A549 (cell line): ENCODE measurements at regions not wholly inside any gene's neighbourhood (a gene's known extent, or its start where the extent isn't known, plus 50 kb on each side); places are given as distances from the start of the nearest gene placed in this dataset.

Experiments used
- ATAC-seq, 2 experiments: fragments of 200-7000 bp in 1 of 2; fragments of >200 bp in 1 of 2; cut with Nextera tagmentation in 1 of 2; cut with Tn5 transposase in 1 of 2; 3 replicates each; pipeline versions ENCODE4 v1.8.0 to v1.9.1; 2018 to 2020; ENCODE audit warnings: mild to moderate bottlenecking in 1 of 2, moderate library complexity in 1 of 2
- CTCF ChIA-PET: fragments of 300-600 bp; sonication (Branson Sonifier 250); formaldehyde crosslinking; extraction: SDS; loops from one replicate; lab custom pipeline; 2021; ENCODE audit warnings: antibody characterized with exemption, inconsistent platforms; lab: Yijun Ruan, JAX
- POLR2A ChIA-PET: fragments of 350-600 bp; formaldehyde crosslinking; extraction: SDS; loops from one replicate; lab custom pipeline; 2021; ENCODE audit warnings: antibody characterized with exemption, inconsistent platforms; lab: Yijun Ruan, JAX
- DNase-seq, 2 experiments: peaks; one replicate each; pipeline versions ENCODE4 v3.0.0 to v3.0.0-alpha.2; 2011 to 2016; ENCODE audit warnings: low read depth in 1 of 2, low spot score in 1 of 2
- FAIRE-seq: peaks from 2 replicates; lab custom pipeline; 2011; peaks lifted over from hg19 to GRCh38; lab: Jason Lieb, UNC
- H3K27ac ChIP-seq, 2 experiments: fragments of >200 bp; sonication (Bioruptor Twin); formaldehyde crosslinking; 3 replicates each; pipeline ENCODE4 v1.5.1; 2016 to 2017
- H3K4me1 ChIP-seq: fragments of >200 bp; sonication (Bioruptor Twin); formaldehyde crosslinking; 3 replicates; pipeline ENCODE4 v1.6.1; 2016
- H3K4me2 ChIP-seq: fragments of >200 bp; sonication (Bioruptor Twin); formaldehyde crosslinking; 3 replicates; pipeline ENCODE4 v1.6.1; 2016
- H3K4me3 ChIP-seq: fragments of >200 bp; sonication (Bioruptor Twin); formaldehyde crosslinking; 3 replicates; pipeline ENCODE4 v1.5.1; 2016
- H3K9me3 ChIP-seq: fragments of >200 bp; sonication (Bioruptor Twin); formaldehyde crosslinking; 3 replicates; pipeline ENCODE4 v1.6.1; 2016
- ATOH8 ChIP-seq: fragments of 250-450 bp; sonication (Bioruptor Pico); IDR thresholded peaks from 2 replicates; pipeline ENCODE4 v1.5.0; 2020; ENCODE audit warnings: low read depth, mild to moderate bottlenecking, moderate library complexity
- CBX2 ChIP-seq: fragments of 200-600 bp; sonication (generic); IDR thresholded peaks from 2 replicates; pipeline ENCODE4 v1.6.1; 2016; ENCODE audit warnings: low read depth, mild to moderate bottlenecking, borderline replicate concordance
- CBX8 ChIP-seq: fragments of 200-600 bp; sonication (generic); IDR thresholded peaks from 2 replicates; pipeline ENCODE4 v1.6.1; 2016
- CTCF ChIP-seq: fragments of >200 bp; sonication (Bioruptor Twin); formaldehyde crosslinking; IDR thresholded peaks from 3 replicates; pipeline ENCODE4 v1.5.1; 2016
- ELK1 ChIP-seq: fragments of 150-350 bp; IDR thresholded peaks from 2 replicates; pipeline ENCODE4 v1.6.1; 2014; ENCODE audit warnings: low read depth, mild to moderate bottlenecking, low read length
- FOSB ChIP-seq: fragments of 250-450 bp; sonication (Bioruptor Pico); IDR thresholded peaks from 2 replicates; pipeline ENCODE4 v1.5.0; 2020; ENCODE audit warnings: mild to moderate bottlenecking, moderate library complexity
- FOXS1 ChIP-seq: fragments of 250-450 bp; sonication (Bioruptor Pico); IDR thresholded peaks from 2 replicates; pipeline ENCODE4 v1.5.0; 2020; ENCODE audit warnings: mild to moderate bottlenecking, moderate library complexity
- GATA3 ChIP-seq: IDR thresholded peaks from 2 replicates; pipeline ENCODE4 v1.6.1; 2012; ENCODE audit warnings: borderline replicate concordance
- HES2 ChIP-seq: fragments of >200 bp; sonication (Bioruptor Twin); formaldehyde crosslinking; IDR thresholded peaks from 2 replicates; pipeline ENCODE4 v1.6.1; 2016
- HEYL ChIP-seq: fragments of 250-450 bp; sonication (Bioruptor Pico); IDR thresholded peaks from 2 replicates; pipeline ENCODE4 v1.8.0; 2021; ENCODE audit warnings: mild to moderate bottlenecking, moderate library complexity
- HOXB5 ChIP-seq: fragments of 250-450 bp; sonication (Bioruptor Pico); IDR thresholded peaks from 2 replicates; pipeline ENCODE4 v1.5.0; 2020; ENCODE audit warnings: mild to moderate bottlenecking, moderate library complexity
- MAFK ChIP-seq: fragments of 450-650 bp; IDR thresholded peaks from 2 replicates; pipeline ENCODE4 v1.6.1; 2014; ENCODE audit not compliant: partially characterized antibody
- MAX ChIP-seq: IDR thresholded peaks from 2 replicates; pipeline ENCODE4 v1.6.1; 2012
- POLR2AphosphoS2 ChIP-seq: conservative IDR thresholded peaks from 2 replicates; pipeline ENCODE4 v1.6.1; 2012; ENCODE audit warnings: low read length, improper control_type of control experiment, inconsistent platforms
- RARB ChIP-seq: fragments of 250-450 bp; sonication (Bioruptor Pico); IDR thresholded peaks from 2 replicates; pipeline ENCODE4 v1.8.0; 2021; ENCODE audit warnings: mild to moderate bottlenecking, moderate library complexity
- REST ChIP-seq: fragments of 200-600 bp; sonication (generic); IDR thresholded peaks from 2 replicates; pipeline ENCODE4 v1.6.1; 2016; ENCODE audit warnings: antibody characterized with exemption, mild to moderate bottlenecking, moderate library complexity
- RFX5 ChIP-seq: fragments of 450-650 bp; IDR thresholded peaks from 2 replicates; pipeline ENCODE4 v1.7.1; 2014; ENCODE audit warnings: antibody characterized with exemption, mild to moderate bottlenecking, moderate library complexity
- SREBF2 ChIP-seq: fragments of 450-650 bp; IDR thresholded peaks from 2 replicates; pipeline ENCODE4 v1.6.1; 2014; ENCODE audit warnings: mild to moderate bottlenecking, moderate library complexity
- ZC3H11A ChIP-seq: fragments of 450-650 bp; IDR thresholded peaks from 2 replicates; pipeline ENCODE4 v1.6.1; 2014; ENCODE audit warnings: antibody characterized with exemption, mild to moderate bottlenecking
- ZSCAN20 ChIP-seq: fragments of 250-450 bp; sonication (Bioruptor Pico); IDR thresholded peaks from 2 replicates; pipeline ENCODE4 v1.8.0; 2022; ENCODE audit warnings: mild to moderate bottlenecking, moderate library complexity
- WGBS: methylation state at CpG from one replicate; pipeline ENCODE4 v1.1.6; 2017; ENCODE audit errors: missing lambda C conversion rate; 5-methylcytosine and 5-hydroxymethylcytosine counted together

GRCh38 chr13:59088716-59089115 is 1075.0 kb downstream of the DIAPH3 start:
- DNase-seq, result no peak
- no peaks in the 10 kb centered on the region for H3K4me1 ChIP-seq
- WGBS, result 0% methylated on average over 2 of the region's 2 CpGs
- CTCF ChIA-PET, result no interaction called here
- no peak overlapping the region for H3K27ac ChIP-seq
- no peak for FAIRE-seq
- TF ChIP-seq HES2, result no peak
- ATAC-seq, result no peak
- H3K4me3 ChIP-seq, result no peak overlapping the region
- no peak overlapping the region for H3K4me2 ChIP-seq
- POLR2A ChIA-PET, result no interaction called here
- H3K9me3 ChIP-seq, result no peaks in the 10 kb centered on the region

GRCh38 chr13:59094181-59094580 is 1069.5 kb downstream of the DIAPH3 start:
- no peak for FAIRE-seq
- TF ChIP-seq ZC3H11A (no peak), ZSCAN20 (CRISPR knock-in tag) (no peak), MAX (no peak), CBX8 (no peak)
- WGBS, result 3% methylated on average over 2 of the region's 2 CpGs
- Histone ChIP-seq H3K27ac (no peak overlapping the region), H3K4me3 (no peak overlapping the region), H3K4me2 (no peak overlapping the region), H3K9me3 (no peaks in the 10 kb centered on the region), H3K4me1 (no peaks in the 10 kb centered on the region)
- ChIA-PET CTCF (interaction anchor here (0.9 kb wide), 1 partner anchor 38 kb away, joined by 3 read pairs; no protein-coding TSS in a partner anchor), POLR2A (no interaction called here)
- no peak for ATAC-seq
- DNase-seq, result no peak

GRCh38 chr13:59099182-59099974 is 1064.3 kb downstream of the DIAPH3 start:
- no peaks in the 10 kb centered on the region for H3K4me1 ChIP-seq
- no peak overlapping the region for H3K27ac ChIP-seq
- POLR2A ChIA-PET, result no interaction called here
- FAIRE-seq, result no peak
- peak; percentile 17 for TF ChIP-seq MAFK
- no peak for TF ChIP-seq GATA3
- no peak overlapping the region for H3K4me3 ChIP-seq
- H3K4me2 ChIP-seq, result no peak overlapping the region
- H3K9me3 ChIP-seq, result no peaks in the 10 kb centered on the region
- DNase-seq, result no peak
- WGBS, result 32% methylated on average over 6 of the region's 6 CpGs
- CTCF ChIA-PET, result no interaction called here
- ATAC-seq, result no peak

- Histone ChIP-seq H3K4me3 (no peak overlapping the region), H3K9me3 (no peaks in the 10 kb centered on the region), H3K4me2 (no peak overlapping the region), H3K27ac (no peak overlapping the region), H3K4me1 (no peaks in the 10 kb centered on the region)
- 4% methylated on average over 4 of the region's 4 CpGs for WGBS
- DNase-seq, result no peak
- ATAC-seq, result no peak
- no peak for FAIRE-seq
- CTCF ChIA-PET, result no interaction called here
- POLR2A ChIA-PET, result no interaction called here
- TF ChIP-seq ATOH8 (CRISPR knock-in tag) (no peak), CTCF (no peak), RFX5 (no peak), RARB (no peak), ELK1 (no peak), REST (no peak), CBX2 (no peak), HOXB5 (CRISPR knock-in tag) (no peak), FOSB (no peak), SREBF2 (no peak), POLR2AphosphoS2 (no peak), HEYL (CRISPR knock-in tag) (no peak), FOXS1 (CRISPR knock-in tag) (no peak)
These were observed 1060.5 kb downstream of the DIAPH3 start for GRCh38 chr13:59103004-59103768.
